AG04450 (cell line): ENCODE measurements at regions not wholly inside any gene's neighbourhood (a gene's known extent, or its start where the extent isn't known, plus 50 kb on each side); places are given as distances from the start of the nearest gene placed in this dataset.

Experiments
- CTCF ChIA-PET: fragments of 300-600, 350-600 bp; formaldehyde crosslinking; extraction: SDS; loops from one replicate; lab custom pipeline; 2022; ENCODE audit warnings: antibody characterized with exemption, inconsistent platforms; lab: Charles Lee
- POLR2A ChIA-PET: fragments of 350-600 bp; formaldehyde crosslinking; extraction: SDS; loops from one replicate; lab custom pipeline; 2021; ENCODE audit warnings: antibody characterized with exemption, inconsistent platforms; lab: Yijun Ruan, JAX
- DNase-seq: peaks from one replicate; pipeline ENCODE4 v3.0.0-alpha.2; 2011; ENCODE audit warnings: low read depth, low spot score
- H3K27ac ChIP-seq: one replicate; pipeline ENCODE4 v1.5.1; 2012; ENCODE audit warnings: low read depth, low read length, control low read depth
- H3K27me3 ChIP-seq: one replicate; pipeline ENCODE4 v1.6.0; 2012; ENCODE audit warnings: low read length; ENCODE audit not compliant: control insufficient read depth, insufficient read depth
- H3K4me3 ChIP-seq: 2 replicates; pipeline ENCODE4 v1.5.1; 2011; ENCODE audit warnings: mild to moderate bottlenecking, low read depth, low read length, control low read depth
- H3K9me3 ChIP-seq: 2 replicates; pipeline ENCODE4 v1.5.1; 2012; ENCODE audit warnings: low read length; ENCODE audit not compliant: control insufficient read depth, insufficient read depth
- TF ChIP-seq, protein P1 (sequence below): IDR thresholded peaks from 2 replicates; pipeline ENCODE4 v1.5.1; 2011; ENCODE audit warnings: low read depth, low read length, control low read depth, inconsistent platforms

DNA sequence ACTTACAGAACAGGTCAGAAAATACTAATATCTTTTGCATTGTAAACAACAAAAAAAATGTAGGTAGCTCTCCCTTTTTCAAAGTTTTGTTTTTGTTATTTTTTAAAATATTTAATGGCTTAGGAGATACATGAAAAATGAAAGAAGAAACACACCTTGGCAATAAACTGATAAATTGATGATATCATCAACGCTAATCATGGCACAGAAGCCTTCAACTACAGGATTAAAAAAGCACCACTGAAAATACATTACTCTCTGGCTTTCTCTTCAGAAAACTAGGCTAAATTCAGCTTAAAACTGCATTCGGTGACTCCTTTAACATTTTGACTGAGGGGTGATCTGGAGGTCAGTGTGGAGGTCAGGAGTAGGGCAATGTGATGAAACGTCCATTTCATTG, 1018.8 kb upstream of the FANCL start:
- no peaks in the 10 kb centered on the region for H3K9me3 ChIP-seq
- POLR2A ChIA-PET = no interaction called here
- H3K27me3 ChIP-seq = no peaks in the 10 kb centered on the region
- CTCF ChIA-PET = no interaction called here
- DNase-seq = no peak
- no peak overlapping the region for H3K4me3 ChIP-seq
- no peak overlapping the region for H3K27ac ChIP-seq
- TF ChIP-seq, protein P1, sequence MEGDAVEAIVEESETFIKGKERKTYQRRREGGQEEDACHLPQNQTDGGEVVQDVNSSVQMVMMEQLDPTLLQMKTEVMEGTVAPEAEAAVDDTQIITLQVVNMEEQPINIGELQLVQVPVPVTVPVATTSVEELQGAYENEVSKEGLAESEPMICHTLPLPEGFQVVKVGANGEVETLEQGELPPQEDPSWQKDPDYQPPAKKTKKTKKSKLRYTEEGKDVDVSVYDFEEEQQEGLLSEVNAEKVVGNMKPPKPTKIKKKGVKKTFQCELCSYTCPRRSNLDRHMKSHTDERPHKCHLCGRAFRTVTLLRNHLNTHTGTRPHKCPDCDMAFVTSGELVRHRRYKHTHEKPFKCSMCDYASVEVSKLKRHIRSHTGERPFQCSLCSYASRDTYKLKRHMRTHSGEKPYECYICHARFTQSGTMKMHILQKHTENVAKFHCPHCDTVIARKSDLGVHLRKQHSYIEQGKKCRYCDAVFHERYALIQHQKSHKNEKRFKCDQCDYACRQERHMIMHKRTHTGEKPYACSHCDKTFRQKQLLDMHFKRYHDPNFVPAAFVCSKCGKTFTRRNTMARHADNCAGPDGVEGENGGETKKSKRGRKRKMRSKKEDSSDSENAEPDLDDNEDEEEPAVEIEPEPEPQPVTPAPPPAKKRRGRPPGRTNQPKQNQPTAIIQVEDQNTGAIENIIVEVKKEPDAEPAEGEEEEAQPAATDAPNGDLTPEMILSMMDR = no peak

DNA sequence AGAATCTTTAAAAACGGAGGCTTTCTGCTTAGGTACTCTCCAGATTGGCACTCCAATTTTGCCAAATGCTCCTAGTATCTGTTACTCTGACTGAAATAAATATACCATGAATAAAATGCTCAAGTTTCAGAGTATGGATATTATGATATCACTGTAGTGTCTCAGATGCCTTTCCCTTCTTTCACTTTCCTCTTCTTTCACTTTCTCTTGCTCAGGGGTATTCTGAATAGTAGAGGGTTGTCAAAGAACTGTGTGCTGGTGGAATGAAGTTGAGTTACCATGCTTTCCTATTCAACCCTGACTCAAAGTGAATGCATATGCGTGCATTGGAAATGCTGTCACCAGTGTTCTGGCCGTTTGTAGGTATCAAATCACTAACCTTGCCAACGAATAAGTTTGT, 1015.2 kb upstream of the FANCL start:
- Histone ChIP-seq H3K4me3 (no peak overlapping the region), H3K27ac (no peak overlapping the region), H3K27me3 (no peaks in the 10 kb centered on the region), H3K9me3 (no peaks in the 10 kb centered on the region)
- POLR2A ChIA-PET = no interaction called here
- CTCF ChIA-PET = no interaction called here
- TF ChIP-seq, protein P1 = no peak
- no peak for DNase-seq

DNA sequence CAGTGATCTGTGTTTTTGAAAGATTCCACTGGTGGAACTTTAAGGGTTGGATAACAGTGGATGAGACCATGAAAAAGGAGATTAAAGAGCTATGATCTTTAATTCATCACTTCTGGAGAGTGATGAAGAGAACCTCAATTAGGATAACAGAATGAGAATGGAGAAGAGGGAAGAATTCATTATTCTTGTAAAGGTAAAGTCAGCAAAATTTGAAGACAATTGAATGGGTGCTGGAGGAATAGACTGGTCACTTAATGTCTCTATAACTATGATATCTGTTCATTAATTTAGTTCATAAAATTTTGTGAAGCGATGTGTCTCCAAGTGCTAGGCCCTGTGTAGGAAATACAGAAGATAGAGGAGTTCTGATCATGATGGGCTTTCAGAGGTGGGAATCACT, 1013.2 kb upstream of the FANCL start:
- CTCF ChIA-PET = no interaction called here
- H3K9me3 ChIP-seq = no peaks in the 10 kb centered on the region

DNA sequence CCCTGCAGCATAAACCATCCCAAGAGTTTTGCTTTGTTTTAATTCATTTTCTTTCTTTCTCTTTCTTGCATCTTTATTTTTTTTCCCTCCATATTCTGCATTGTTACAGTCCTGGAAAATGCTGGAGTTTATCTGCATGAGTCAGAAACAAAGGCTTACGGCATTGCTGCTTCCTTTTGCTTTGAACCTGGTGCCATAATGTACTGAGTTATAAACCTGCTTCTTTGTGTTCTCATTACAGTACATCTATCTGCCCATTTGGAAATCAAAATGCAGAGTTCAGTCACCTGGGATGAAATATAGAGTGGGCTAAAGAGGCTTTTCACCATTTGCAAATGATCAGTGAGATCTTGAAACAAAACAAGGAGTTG, 1009.2 kb upstream of the FANCL start:
- H3K9me3 ChIP-seq = no peaks in the 10 kb centered on the region
- no peak overlapping the region for H3K27ac ChIP-seq
- no peak overlapping the region for H3K4me3 ChIP-seq
- DNase-seq = no peak
- CTCF ChIA-PET = no interaction called here
- no peaks in the 10 kb centered on the region for H3K27me3 ChIP-seq
- TF ChIP-seq, protein P1 = no peak
- POLR2A ChIA-PET = no interaction called here

More for the DNA sequence above, 1013.2 kb upstream of the FANCL start:
- H3K27me3 ChIP-seq = no peaks in the 10 kb centered on the region
- POLR2A ChIA-PET = no interaction called here
- DNase-seq = no peak
- no peak overlapping the region for H3K4me3 ChIP-seq
- H3K27ac ChIP-seq = no peak overlapping the region
- TF ChIP-seq, protein P1 = no peak

DNA sequence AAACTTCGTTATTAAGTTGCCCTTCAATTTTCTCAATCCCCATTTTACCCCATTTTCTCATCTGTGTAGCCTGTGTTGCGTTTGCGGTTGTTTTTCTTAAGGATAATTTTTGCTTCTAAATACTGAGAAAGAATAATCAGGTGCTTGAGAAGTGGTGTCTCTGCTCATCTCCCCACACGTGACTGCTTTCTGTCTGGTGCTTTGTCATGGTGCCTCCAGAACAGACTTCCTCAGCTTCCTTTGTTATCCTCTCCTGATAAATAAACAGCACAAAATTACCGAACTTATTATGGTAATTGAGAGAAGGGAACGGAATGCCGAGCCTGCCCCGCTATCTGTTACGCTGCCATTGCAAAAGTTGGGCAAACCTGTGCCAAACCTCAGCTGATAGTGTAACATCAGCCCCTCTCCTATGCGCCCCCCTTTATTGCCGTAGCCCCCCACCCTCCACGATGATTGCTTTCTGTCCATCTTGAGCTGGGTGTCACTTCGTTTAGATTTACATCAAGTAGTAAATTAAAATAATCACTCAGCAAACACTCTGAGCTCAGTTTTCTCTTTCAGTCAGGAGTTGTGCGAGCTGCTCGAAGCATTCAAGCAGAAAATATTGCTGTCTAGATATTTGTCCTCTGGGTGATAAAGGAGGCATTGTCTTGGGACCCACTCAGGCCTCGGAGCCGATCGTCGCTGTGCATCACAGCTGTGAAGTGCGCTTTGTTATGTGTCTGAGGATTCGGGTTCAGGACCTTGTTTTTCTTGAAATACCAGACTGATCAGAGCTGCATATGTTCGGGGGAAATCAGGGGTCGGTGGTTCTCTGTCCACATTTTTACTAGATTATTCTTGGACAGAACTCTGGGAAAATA, 1008.5 kb upstream of the FANCL start:
- CTCF ChIA-PET = no interaction called here
- no peak for DNase-seq
- TF ChIP-seq, protein P1 = no peak
- Histone ChIP-seq H3K9me3 (no peaks in the 10 kb centered on the region), H3K27me3 (no peaks in the 10 kb centered on the region), H3K4me3 (no peak overlapping the region), H3K27ac (no peak overlapping the region)
- POLR2A ChIA-PET = no interaction called here
